ENCODE measurements at regions not wholly inside any gene's neighbourhood (a gene's known extent, or its start where the extent isn't known, plus 50 kb on each side); places are given as distances from the start of the nearest gene placed in this dataset.
"Not testable (repeated sequence)": the region's sequence is repeated elsewhere in the genome, so short reads cannot be mapped to it uniquely, and the experiment has no call there.

GRCh38 chr2:109669731-109670130, 55.6 kb downstream of the SOWAHC start:
- ATAC-seq (replicated peaks; ENCODE audit: extremely low read depth, poor library complexity, severe bottlenecking), result no peak
- Mint-ChIP-seq H3K4me3 (no peak overlapping the region), H3K27me3 (peaks cover 33% of the 10 kb centered on the region), H3K27ac (ENCODE audit: low read depth) (no peak overlapping the region), H3K9me3 (no peaks in the 10 kb centered on the region), H3K36me3 (ENCODE audit: insufficient read depth) (no peaks in the 10 kb centered on the region), H3K4me1 (no peaks in the 10 kb centered on the region)
- DNase-seq (ENCODE audit: low spot score in 2 of 2), result no peak

- no peaks in the 10 kb centered on the region for H3K4me1 Mint-ChIP-seq
- no peak overlapping the region for H3K4me3 Mint-ChIP-seq
- ATAC-seq (replicated peaks; ENCODE audit: extremely low read depth, poor library complexity, severe bottlenecking) (no peak), DNase-seq (ENCODE audit: low spot score in 2 of 2) (no peak)
- H3K36me3 Mint-ChIP-seq (ENCODE audit: insufficient read depth), result no peaks in the 10 kb centered on the region
- H3K9me3 Mint-ChIP-seq, result no peaks in the 10 kb centered on the region
- H3K27ac Mint-ChIP-seq (ENCODE audit: low read depth), result no peak overlapping the region
- peaks cover 33% of the 10 kb centered on the region for H3K27me3 Mint-ChIP-seq
Observed at GRCh38 chr2:109670556-109671411, 56.6 kb downstream of the SOWAHC start.

- DNase-seq (ENCODE audit: low spot score in 2 of 2) (no peak), ATAC-seq (replicated peaks; ENCODE audit: extremely low read depth, poor library complexity, severe bottlenecking) (no peak)
- Mint-ChIP-seq H3K36me3 (ENCODE audit: insufficient read depth) (no peaks in the 10 kb centered on the region), H3K4me1 (no peaks in the 10 kb centered on the region), H3K4me3 (no peak overlapping the region), H3K9me3 (no peaks in the 10 kb centered on the region), H3K27me3 (peaks cover 37% of the 10 kb centered on the region), H3K27ac (ENCODE audit: low read depth) (no peak overlapping the region)
Observed at GRCh38 chr2:109674894-109675534, 60.9 kb downstream of the SOWAHC start.

- no peaks in the 10 kb centered on the region for H3K9me3 Mint-ChIP-seq
- peaks cover 2% of the 10 kb centered on the region for H3K36me3 Mint-ChIP-seq (ENCODE audit: insufficient read depth)
- DNase-seq (ENCODE audit: low spot score in 2 of 2) (no peak), ATAC-seq (replicated peaks; ENCODE audit: extremely low read depth, poor library complexity, severe bottlenecking) (no peak)
- peaks cover 40% of the 10 kb centered on the region for H3K27me3 Mint-ChIP-seq
- no peaks in the 10 kb centered on the region for H3K4me1 Mint-ChIP-seq
- no peak overlapping the region for H3K27ac Mint-ChIP-seq (ENCODE audit: low read depth)
- H3K4me3 Mint-ChIP-seq, result no peak overlapping the region
Observed at GRCh38 chr2:109675666-109676345, 61.6 kb downstream of the SOWAHC start.

- no peak overlapping the region for H3K27ac Mint-ChIP-seq (ENCODE audit: low read depth)
Observed at GRCh38 chr2:109676346-109676902, 62.3 kb downstream of the SOWAHC start.

GRCh38 chr2:109677121-109677731, 63.1 kb downstream of the SOWAHC start:
- H3K27ac Mint-ChIP-seq (ENCODE audit: low read depth); H3K4me3 Mint-ChIP-seq; H3K36me3 Mint-ChIP-seq (ENCODE audit: insufficient read depth); DNase-seq (ENCODE audit: low spot score in 2 of 2); H3K4me1 Mint-ChIP-seq; H3K9me3 Mint-ChIP-seq; ATAC-seq (replicated peaks; ENCODE audit: extremely low read depth, poor library complexity, severe bottlenecking): not testable (repeated sequence)
- H3K27me3 Mint-ChIP-seq, result peaks cover 38% of the 10 kb centered on the region

More at GRCh38 chr2:109676346-109676902, 62.3 kb downstream of the SOWAHC start:
- Mint-ChIP-seq H3K4me3 (no peak overlapping the region), H3K9me3 (no peaks in the 10 kb centered on the region), H3K27me3 (peaks cover 41% of the 10 kb centered on the region), H3K4me1 (no peaks in the 10 kb centered on the region), H3K36me3 (ENCODE audit: insufficient read depth) (peaks cover 2% of the 10 kb centered on the region)
- DNase-seq (ENCODE audit: low spot score in 2 of 2) (no peak), ATAC-seq (replicated peaks; ENCODE audit: extremely low read depth, poor library complexity, severe bottlenecking) (no peak)

- DNase-seq (ENCODE audit: low spot score in 2 of 2) (no peak), ATAC-seq (replicated peaks; ENCODE audit: extremely low read depth, poor library complexity, severe bottlenecking) (no peak)
- no peaks in the 10 kb centered on the region for H3K4me1 Mint-ChIP-seq
- H3K27ac Mint-ChIP-seq (ENCODE audit: low read depth), result no peak overlapping the region
- H3K9me3 Mint-ChIP-seq, result no peaks in the 10 kb centered on the region
- peaks cover 37% of the 10 kb centered on the region for H3K27me3 Mint-ChIP-seq
- H3K4me3 Mint-ChIP-seq, result no peak overlapping the region
- H3K36me3 Mint-ChIP-seq (ENCODE audit: insufficient read depth), result peaks cover 2% of the 10 kb centered on the region
Observed at GRCh38 chr2:109677835-109678580, 63.8 kb downstream of the SOWAHC start.

- H3K4me3 Mint-ChIP-seq; H3K4me1 Mint-ChIP-seq; H3K36me3 Mint-ChIP-seq (ENCODE audit: insufficient read depth); ATAC-seq (replicated peaks; ENCODE audit: extremely low read depth, poor library complexity, severe bottlenecking); DNase-seq (ENCODE audit: low spot score in 2 of 2); H3K27ac Mint-ChIP-seq (ENCODE audit: low read depth); H3K9me3 Mint-ChIP-seq: not testable (repeated sequence)
- H3K27me3 Mint-ChIP-seq, result peaks cover 37% of the 10 kb centered on the region
Observed at GRCh38 chr2:109678724-109679201, 64.6 kb downstream of the SOWAHC start.

GRCh38 chr2:109679225-109679624, 65.1 kb downstream of the SOWAHC start:
- DNase-seq (ENCODE audit: low spot score in 2 of 2), result no peak
- Mint-ChIP-seq H3K36me3 (ENCODE audit: insufficient read depth) (peaks cover 2% of the 10 kb centered on the region), H3K27ac (ENCODE audit: low read depth) (no peak overlapping the region), H3K27me3 (peaks cover 37% of the 10 kb centered on the region), H3K4me3 (no peak overlapping the region), H3K4me1 (no peaks in the 10 kb centered on the region), H3K9me3 (no peaks in the 10 kb centered on the region)
- no peak for ATAC-seq (replicated peaks; ENCODE audit: extremely low read depth, poor library complexity, severe bottlenecking)

- H3K27ac Mint-ChIP-seq (ENCODE audit: low read depth), result no peak overlapping the region
- H3K4me3 Mint-ChIP-seq, result no peak overlapping the region
Observed at GRCh38 chr2:109679626-109680025, 65.5 kb downstream of the SOWAHC start.

GRCh38 chr2:109680523-109681297, 66.5 kb downstream of the SOWAHC start:
- DNase-seq (ENCODE audit: low spot score in 2 of 2) (no peak), ATAC-seq (replicated peaks; ENCODE audit: extremely low read depth, poor library complexity, severe bottlenecking) (no peak)
- Mint-ChIP-seq H3K27me3 (peaks cover 45% of the 10 kb centered on the region), H3K36me3 (ENCODE audit: insufficient read depth) (peaks cover 2% of the 10 kb centered on the region), H3K4me3 (no peak overlapping the region), H3K27ac (ENCODE audit: low read depth) (no peak overlapping the region), H3K4me1 (no peaks in the 10 kb centered on the region), H3K9me3 (no peaks in the 10 kb centered on the region)

More at GRCh38 chr2:109679626-109680025, 65.5 kb downstream of the SOWAHC start:
- peaks cover 2% of the 10 kb centered on the region for H3K36me3 Mint-ChIP-seq (ENCODE audit: insufficient read depth)
- DNase-seq (ENCODE audit: low spot score in 2 of 2) (no peak), ATAC-seq (replicated peaks; ENCODE audit: extremely low read depth, poor library complexity, severe bottlenecking) (no peak)
- H3K27me3 Mint-ChIP-seq, result peaks cover 37% of the 10 kb centered on the region
- no peaks in the 10 kb centered on the region for H3K4me1 Mint-ChIP-seq
- no peaks in the 10 kb centered on the region for H3K9me3 Mint-ChIP-seq

Measured in central memory CD8-positive, alpha-beta T cell (primary cell).